ENCODE measurements at regions not wholly inside any gene's neighbourhood (a gene's known extent, or its start where the extent isn't known, plus 50 kb on each side); places are given as distances from the start of the nearest gene placed in this dataset.

- no peak for TF ChIP-seq POLR2A (IDR thresholded peaks at IDR 0.05)
- TF ChIP-seq CTCF (IDR thresholded peaks at IDR 0.05), result no peak
- TF ChIP-seq EP300 (IDR thresholded peaks at IDR 0.05), result no peak
These were observed 52.2 kb upstream of the TOX2 start for GRCh38 chr20:43862438-43862837.

Data from upper lobe of left lung (tissue), 4 donors.